CD4-positive, alpha-beta T cell treated with Interleukin-10 for 1 hour (primary cell): ENCODE measurements at regions not wholly inside any gene's neighbourhood (a gene's known extent, or its start where the extent isn't known, plus 50 kb on each side); places are given as distances from the start of the nearest gene placed in this dataset.

Experiments used
- DNase-seq: peaks from one replicate; pipeline ENCODE4 v3.0.0-alpha.2; 2020

GRCh38 chr19:31154021-31154420 lies 195.2 kb downstream of the TSHZ3 start:
- no peak for DNase-seq

DNA sequence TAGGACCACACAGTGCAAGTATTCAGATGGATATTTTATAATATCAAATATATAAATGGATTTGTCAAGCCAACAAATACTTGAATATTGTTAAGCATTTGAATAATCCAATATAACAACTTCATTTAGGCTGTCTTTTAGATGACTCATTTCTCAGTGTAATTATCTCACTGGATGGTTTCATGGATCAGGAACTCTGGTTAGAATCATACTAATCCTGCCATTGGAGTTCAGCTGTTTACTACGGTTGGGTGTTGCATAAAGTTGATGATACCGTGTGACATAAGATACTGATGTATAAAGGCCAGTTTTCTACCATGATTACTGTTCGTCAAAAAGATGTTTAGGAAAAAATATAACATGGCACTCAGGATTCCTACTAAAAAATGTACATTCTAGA lies 196.3 kb downstream of the TSHZ3 start:
- no peak for DNase-seq

DNA sequence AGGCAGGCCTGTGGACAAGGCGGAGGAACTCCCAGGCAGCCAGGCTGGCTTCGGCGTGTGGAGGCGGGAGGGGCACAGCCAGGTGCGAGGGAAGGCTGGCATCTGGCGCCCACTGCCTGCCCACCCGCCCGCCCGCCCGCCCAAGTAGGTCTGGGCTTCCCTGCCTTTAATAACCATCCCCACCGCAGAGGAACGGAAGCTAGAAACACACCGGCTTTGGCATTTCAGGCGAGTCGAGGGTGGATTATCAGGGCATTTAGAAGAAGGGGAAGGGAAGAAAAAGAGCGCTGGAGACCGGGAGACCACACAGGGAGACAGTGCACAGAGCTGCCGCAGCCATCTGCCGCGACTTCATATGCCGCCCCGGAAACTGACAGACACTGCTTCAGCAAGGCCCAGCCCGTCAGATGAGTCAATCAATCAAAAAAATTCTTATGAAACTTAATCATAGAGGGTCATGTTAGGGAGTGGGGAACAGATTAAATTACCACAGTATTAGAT lies 199.7 kb downstream of the TSHZ3 start:
- no peak for DNase-seq

DNA sequence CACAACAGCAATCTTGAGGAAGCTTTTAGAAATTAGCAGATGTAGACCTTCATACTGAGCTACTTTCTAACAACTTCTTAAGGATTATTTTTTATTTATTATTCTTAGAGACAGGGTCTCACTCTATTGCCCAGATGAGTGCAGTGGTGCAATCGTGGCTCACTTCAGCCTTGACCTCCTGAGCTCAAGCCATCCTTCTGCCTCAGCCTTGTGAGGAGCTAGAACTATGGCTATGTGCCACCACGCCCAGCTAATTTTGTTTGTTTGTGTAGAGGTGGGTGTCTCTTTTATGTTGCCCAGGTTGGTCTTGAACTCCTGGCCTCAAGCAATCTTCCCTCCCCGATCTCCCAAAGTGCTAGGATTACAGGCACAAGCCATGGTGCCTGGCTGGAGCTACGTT lies 200.6 kb downstream of the TSHZ3 start:
- no peak for DNase-seq

- DNase-seq, result no peak
Observed at GRCh38 chr19:31147234-31147633, 202.0 kb downstream of the TSHZ3 start.

GRCh38 chr19:31146546-31147183 lies 202.6 kb downstream of the TSHZ3 start:
- DNase-seq, result no peak

DNA sequence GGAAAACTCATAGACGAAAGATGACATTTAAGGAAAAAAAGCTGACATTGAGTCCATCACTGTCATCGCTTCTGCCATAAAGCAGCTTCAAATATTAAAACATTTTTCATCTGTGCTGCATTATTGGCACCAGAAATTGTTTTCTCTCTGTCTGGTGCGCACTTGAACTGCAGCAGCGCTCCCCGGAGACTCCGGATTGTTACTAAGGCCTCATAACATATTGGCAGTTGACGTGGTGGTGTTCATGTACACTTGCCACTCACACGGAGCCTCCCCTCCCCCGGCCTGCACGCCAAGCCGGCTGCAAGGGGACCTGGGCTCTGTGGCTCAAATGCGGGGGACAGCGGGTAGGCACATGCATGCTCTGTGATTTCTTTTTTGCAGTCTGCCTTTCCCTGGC lies 203.2 kb downstream of the TSHZ3 start:
- DNase-seq, result no peak

DNA sequence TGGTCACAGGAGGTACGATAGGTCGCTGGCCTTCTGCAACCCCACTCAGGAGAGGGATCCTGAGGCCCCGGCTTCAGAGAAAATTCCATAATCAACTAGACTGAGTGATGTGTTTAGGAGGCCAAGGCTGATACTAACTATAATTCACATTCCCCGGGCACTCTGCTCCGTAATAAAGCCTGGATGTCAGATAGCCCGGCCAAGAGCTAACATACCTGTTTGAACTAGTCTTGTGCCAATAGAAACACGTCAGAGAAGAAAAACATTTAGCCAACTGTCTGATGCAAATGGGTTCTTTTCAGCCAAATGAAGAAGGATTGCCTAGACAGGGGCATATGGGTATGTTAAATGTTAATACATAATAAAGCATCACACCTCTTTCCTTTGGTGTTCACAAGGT lies 204.2 kb downstream of the TSHZ3 start:
- no peak for DNase-seq

- DNase-seq, result no peak
Observed at GRCh38 chr19:31144075-31144870, 205.0 kb downstream of the TSHZ3 start.

GRCh38 chr19:31141301-31141700 lies 207.9 kb downstream of the TSHZ3 start:
- no peak for DNase-seq

DNA sequence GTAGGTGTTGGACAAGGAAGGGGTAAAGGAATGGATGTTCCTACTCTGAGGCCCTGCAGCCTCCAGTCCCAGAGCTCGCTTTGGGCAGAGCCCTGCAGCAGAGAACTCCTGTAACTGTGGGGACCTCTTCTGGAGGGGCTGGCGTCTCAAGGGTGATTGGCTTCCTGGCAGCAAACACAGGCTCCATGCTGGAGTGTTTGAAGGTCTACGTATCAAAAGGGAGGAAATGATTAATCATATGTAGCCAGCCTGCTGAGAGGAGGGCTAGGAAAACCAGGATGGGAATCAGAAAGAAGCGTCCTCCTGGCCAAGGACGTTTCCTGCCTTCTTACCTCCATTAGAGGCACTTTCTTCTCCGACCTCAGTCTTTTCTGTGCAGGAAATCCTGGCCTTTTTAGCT lies 208.5 kb downstream of the TSHZ3 start:
- no peak for DNase-seq

- no peak for DNase-seq
Observed at GRCh38 chr19:31139871-31140505, 209.2 kb downstream of the TSHZ3 start.

- no peak for DNase-seq
Observed at GRCh38 chr19:31138077-31138476, 211.2 kb downstream of the TSHZ3 start.

DNA sequence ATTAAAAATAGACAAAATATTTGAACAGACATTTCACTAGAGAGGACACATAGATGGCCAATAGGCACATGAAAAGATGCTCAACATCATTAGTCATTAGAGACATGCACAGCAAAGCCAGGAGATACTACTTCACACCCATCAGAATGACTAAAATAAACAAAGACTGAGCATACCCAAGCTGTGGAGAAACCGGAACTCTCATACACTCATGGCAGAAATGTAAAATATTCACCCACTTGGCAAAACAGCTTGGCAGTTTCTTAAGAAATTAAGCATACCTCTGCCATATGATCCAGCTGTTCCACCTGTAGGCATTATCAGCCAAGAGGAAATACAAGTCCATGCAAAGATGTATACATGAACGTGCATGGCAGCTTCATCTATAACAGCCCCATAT lies 213.4 kb downstream of the TSHZ3 start:
- DNase-seq, result no peak

DNA sequence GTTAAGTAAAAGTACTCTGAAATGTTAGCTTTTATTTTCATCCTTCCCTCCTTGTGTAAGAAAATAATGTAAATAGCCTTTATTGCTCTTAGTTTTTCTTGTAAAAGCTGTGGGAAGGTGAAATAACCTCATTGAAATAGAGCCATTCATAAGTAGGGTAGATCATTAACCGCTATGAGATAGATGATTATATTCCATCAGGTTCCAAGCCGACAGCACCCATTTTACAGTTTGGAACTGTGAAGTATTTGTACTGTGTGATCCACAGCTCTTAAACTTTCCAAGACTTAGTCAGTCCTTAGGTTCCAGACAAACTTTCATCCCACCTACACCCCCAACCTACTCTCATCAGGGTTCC lies 216.5 kb downstream of the TSHZ3 start:
- DNase-seq, result no peak

DNA sequence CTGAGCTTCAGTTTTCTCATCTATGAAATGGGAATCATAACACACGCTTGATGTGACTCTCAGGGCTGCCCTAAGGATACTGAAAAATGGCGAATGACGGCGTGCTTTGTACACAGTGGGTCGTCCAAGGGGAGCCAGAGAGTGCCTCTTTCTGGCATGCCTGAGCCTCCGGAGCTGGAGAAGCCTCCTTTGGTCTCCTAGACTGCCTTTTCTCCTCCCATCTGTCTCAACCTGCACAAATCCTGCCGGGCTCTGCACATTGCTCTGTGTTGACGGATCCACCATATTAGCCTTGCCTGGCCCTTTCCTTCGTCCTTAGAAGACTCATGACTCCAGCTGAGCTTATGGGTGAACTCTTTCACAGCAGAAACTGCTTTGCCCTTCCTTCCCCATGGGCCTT lies 220.9 kb downstream of the TSHZ3 start:
- no peak for DNase-seq

DNA sequence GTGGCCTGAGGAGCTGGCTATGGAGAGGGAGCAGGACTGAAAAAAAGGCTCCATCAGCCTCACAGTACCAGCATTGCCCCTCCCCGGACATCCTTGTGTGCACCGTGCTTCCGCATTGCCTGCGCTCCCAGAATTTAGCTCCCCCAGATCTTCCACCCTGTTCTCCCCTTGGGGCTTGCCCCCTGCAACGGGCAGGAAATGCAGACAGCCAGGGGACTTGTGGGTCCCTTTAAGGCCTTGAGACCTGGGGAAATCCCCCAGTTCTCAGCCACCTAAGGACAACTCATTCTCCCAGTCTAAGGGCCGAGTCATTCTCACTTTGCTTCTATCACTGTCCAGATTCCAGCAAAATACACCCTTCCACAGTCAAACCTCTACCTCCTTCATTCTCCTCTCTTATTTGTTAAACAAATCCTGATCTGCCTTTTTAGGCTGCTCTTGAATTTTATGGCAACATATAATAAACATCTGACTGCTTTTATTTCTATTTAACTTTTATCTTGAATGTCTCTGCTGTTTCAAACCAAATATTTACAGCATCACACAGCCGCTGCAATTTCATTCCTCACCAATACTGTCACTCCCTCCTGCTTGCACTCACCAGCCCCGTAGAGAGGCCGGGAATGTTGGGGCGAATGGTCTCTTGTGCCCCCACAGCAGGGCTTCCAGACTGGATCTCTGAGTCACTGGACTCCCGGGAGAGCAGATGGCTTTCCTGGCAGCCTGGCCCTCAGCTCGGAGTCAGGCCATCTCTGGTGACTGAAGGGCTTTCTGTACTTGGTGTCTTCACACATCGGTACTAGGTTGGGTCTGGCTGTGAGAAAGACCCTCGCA lies 221.9 kb downstream of the TSHZ3 start:
- no peak for DNase-seq

DNA sequence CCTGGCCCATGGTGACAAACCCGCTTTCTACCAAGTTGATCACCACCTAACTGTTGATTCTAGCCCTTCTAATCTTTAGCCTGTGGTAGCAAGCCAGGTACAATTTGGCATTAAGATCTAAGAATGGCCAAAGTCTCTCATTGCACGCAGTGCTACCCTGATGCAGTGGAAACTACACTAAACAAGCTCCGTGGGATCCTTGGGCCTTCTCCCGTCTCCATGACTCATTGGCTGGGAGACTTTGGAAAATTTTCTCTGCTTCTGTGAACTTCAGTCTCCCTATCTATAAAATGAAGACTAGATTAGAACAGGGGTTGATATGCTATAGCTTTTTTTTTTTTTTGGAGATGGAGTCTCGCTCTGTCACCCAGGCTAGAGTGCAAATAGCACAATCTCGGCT lies 223.0 kb downstream of the TSHZ3 start:
- DNase-seq, result no peak

- DNase-seq, result no peak
Observed at GRCh38 chr19:31125071-31125470, 224.2 kb downstream of the TSHZ3 start.

DNA sequence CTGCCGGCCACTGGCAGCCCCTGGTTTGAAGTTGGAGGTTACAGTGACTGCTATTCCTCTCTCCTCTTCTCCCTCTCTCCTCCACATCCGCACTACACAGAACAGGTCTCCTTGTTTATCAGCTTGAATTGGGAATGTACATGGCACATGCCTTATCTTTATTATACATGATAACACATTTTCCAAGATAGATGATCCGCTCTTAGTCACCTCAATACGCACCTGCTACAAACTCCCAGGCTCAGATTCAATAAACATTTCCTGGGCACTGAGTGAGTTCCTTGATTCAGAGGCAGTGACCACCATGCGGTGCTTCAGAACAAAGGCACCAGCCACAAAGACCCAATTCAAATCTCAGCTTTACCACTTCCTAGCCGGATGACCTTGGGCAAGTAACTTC lies 227.7 kb downstream of the TSHZ3 start:
- no peak for DNase-seq

DNA sequence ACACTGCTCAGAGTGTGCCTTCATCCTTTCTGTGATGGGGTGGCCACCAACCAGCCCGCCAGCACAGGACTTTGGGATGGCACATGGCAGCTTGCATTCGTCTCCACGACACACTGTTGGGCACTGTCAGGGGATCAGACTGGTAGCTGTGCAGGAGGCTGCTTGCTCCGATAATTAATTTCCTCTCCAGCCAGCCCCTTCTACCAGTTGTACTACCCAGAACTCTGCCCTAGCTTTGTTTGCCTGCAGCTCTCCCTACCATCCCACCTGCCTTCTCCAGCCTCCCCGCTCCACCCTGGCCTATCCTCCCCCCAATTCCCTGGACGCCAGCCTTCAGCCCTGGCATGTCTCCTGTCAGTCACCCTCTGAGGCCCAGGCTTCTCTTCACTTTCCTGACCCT lies 228.3 kb downstream of the TSHZ3 start:
- no peak for DNase-seq

GRCh38 chr19:31119951-31120690 lies 229.1 kb downstream of the TSHZ3 start:
- no peak for DNase-seq

DNA sequence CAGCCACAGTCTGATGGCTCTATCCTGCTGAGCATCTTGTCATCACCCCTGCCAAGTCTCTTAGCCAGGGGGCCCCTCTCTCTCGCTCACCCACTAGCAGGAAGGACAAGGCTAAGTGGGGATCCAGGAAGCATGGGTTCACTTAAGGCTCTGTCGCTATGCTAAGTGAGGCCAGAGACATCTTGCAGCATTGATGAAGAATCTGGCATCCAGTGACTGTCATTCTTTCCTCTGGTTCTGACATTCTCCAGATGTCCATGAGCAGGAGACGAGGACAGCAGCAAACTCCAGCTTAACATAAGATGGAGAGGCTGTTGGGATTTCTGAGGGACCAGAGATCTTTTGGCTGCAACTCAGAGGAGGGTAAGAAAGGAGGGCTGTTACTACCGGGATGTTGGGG lies 230.2 kb downstream of the TSHZ3 start:
- DNase-seq, result no peak
